ENCODE measurements at regions not wholly inside any gene's neighbourhood (a gene's known extent, or its start where the extent isn't known, plus 50 kb on each side); places are given as distances from the start of the nearest gene placed in this dataset.

- Histone ChIP-seq H3K27ac (peak overlapping the region; percentile 43), H3K4me1 (peaks cover 99% of the 10 kb centered on the region), H3K4me3 (no peak overlapping the region), H3K36me3 (no peaks in the 10 kb centered on the region), H3K9me3 (no peaks in the 10 kb centered on the region), H3K27me3 (no peaks in the 10 kb centered on the region)
- no peak for DNase-seq (ENCODE audit: extremely low spot score in 2 of 2)
- intact Hi-C loops (cut with DNase I), result no loop called here
- no peak for TF ChIP-seq POLR2AphosphoS5 (IDR thresholded peaks at IDR 0.05; ENCODE audit: insufficient read depth in 1 of 2, low read depth in 1 of 2)
- TF ChIP-seq CTCF (IDR thresholded peaks at IDR 0.05), result no peak
- TF ChIP-seq POLR2A (IDR thresholded peaks at IDR 0.05), result no peak
Observed at GRCh38 chr17:77456951-77457548, 316.3 kb downstream of the SEC14L1 start.

GRCh38 chr17:77457572-77458201 lies 316.9 kb downstream of the SEC14L1 start:
- TF ChIP-seq CTCF (IDR thresholded peaks at IDR 0.05) (no peak), POLR2AphosphoS5 (IDR thresholded peaks at IDR 0.05; ENCODE audit: insufficient read depth in 1 of 2, low read depth in 1 of 2) (no peak), POLR2A (IDR thresholded peaks at IDR 0.05) (no peak)
- no peaks in the 10 kb centered on the region for H3K36me3 ChIP-seq
- H3K27me3 ChIP-seq, result no peaks in the 10 kb centered on the region
- intact Hi-C loops (cut with DNase I), result no loop called here
- no peaks in the 10 kb centered on the region for H3K9me3 ChIP-seq
- peaks cover 99% of the 10 kb centered on the region for H3K4me1 ChIP-seq
- H3K27ac ChIP-seq, result no peak overlapping the region
- DNase-seq (ENCODE audit: extremely low spot score in 2 of 2), result no peak
- H3K4me3 ChIP-seq, result no peak overlapping the region

GRCh38 chr17:77458202-77459017 lies 317.6 kb downstream of the SEC14L1 start:
- Histone ChIP-seq H3K9me3 (no peaks in the 10 kb centered on the region), H3K4me1 (peaks cover 99% of the 10 kb centered on the region), H3K27me3 (no peaks in the 10 kb centered on the region), H3K36me3 (no peaks in the 10 kb centered on the region), H3K27ac (no peak overlapping the region), H3K4me3 (no peak overlapping the region)
- TF ChIP-seq CTCF (IDR thresholded peaks at IDR 0.05), result no peak
- no peak for TF ChIP-seq POLR2A (IDR thresholded peaks at IDR 0.05)
- no peak for TF ChIP-seq POLR2AphosphoS5 (IDR thresholded peaks at IDR 0.05; ENCODE audit: insufficient read depth in 1 of 2, low read depth in 1 of 2)
- DNase-seq (ENCODE audit: extremely low spot score in 2 of 2), result no peak
- intact Hi-C loops (cut with DNase I), result no loop called here

GRCh38 chr17:77459018-77459755 lies 318.4 kb downstream of the SEC14L1 start:
- Histone ChIP-seq H3K27ac (no peak overlapping the region), H3K4me1 (peaks cover 94% of the 10 kb centered on the region), H3K27me3 (no peaks in the 10 kb centered on the region), H3K4me3 (no peak overlapping the region), H3K9me3 (no peaks in the 10 kb centered on the region), H3K36me3 (no peaks in the 10 kb centered on the region)
- TF ChIP-seq POLR2AphosphoS5 (IDR thresholded peaks at IDR 0.05; ENCODE audit: insufficient read depth in 1 of 2, low read depth in 1 of 2) (no peak), CTCF (IDR thresholded peaks at IDR 0.05) (no peak), POLR2A (IDR thresholded peaks at IDR 0.05) (no peak)
- intact Hi-C loops (cut with DNase I), result no loop called here
- no peak for DNase-seq (ENCODE audit: extremely low spot score in 2 of 2)

All from vagina (tissue), 2 donors.